ENCODE measurements at regions not wholly inside any gene's neighbourhood (a gene's known extent, or its start where the extent isn't known, plus 50 kb on each side); places are given as distances from the start of the nearest gene placed in this dataset.

DNA sequence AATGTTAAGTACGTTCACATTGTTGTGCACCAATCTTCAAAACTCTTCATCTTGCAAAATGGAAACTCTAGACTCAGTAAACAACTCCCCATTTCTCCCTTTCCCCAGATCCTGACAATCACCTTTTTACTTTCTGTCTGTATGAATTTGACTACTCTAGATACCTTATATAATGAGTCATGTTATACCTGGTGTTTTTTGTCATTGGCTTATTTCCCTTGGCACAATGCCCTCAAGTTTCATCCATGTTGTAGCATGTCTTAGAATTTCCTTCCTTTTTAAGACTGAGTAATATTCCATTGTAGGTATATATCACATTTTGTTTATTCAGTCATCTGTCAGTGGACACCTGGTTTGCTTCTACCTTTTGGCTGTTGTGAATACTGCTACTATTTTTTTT, 399.5 kb downstream of the LMO4 start:
- TF ChIP-seq, protein P1, sequence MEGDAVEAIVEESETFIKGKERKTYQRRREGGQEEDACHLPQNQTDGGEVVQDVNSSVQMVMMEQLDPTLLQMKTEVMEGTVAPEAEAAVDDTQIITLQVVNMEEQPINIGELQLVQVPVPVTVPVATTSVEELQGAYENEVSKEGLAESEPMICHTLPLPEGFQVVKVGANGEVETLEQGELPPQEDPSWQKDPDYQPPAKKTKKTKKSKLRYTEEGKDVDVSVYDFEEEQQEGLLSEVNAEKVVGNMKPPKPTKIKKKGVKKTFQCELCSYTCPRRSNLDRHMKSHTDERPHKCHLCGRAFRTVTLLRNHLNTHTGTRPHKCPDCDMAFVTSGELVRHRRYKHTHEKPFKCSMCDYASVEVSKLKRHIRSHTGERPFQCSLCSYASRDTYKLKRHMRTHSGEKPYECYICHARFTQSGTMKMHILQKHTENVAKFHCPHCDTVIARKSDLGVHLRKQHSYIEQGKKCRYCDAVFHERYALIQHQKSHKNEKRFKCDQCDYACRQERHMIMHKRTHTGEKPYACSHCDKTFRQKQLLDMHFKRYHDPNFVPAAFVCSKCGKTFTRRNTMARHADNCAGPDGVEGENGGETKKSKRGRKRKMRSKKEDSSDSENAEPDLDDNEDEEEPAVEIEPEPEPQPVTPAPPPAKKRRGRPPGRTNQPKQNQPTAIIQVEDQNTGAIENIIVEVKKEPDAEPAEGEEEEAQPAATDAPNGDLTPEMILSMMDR (conservative IDR thresholded peaks at IDR 0.05; ENCODE audit: control insufficient read depth, insufficient read depth, low read depth, low read length) = no peak
- no peak for DNase-seq (ENCODE audit: low read depth)
- no peak overlapping the region for H3K4me3 ChIP-seq (ENCODE audit: control insufficient read depth, low read depth, low read length)

DNA sequence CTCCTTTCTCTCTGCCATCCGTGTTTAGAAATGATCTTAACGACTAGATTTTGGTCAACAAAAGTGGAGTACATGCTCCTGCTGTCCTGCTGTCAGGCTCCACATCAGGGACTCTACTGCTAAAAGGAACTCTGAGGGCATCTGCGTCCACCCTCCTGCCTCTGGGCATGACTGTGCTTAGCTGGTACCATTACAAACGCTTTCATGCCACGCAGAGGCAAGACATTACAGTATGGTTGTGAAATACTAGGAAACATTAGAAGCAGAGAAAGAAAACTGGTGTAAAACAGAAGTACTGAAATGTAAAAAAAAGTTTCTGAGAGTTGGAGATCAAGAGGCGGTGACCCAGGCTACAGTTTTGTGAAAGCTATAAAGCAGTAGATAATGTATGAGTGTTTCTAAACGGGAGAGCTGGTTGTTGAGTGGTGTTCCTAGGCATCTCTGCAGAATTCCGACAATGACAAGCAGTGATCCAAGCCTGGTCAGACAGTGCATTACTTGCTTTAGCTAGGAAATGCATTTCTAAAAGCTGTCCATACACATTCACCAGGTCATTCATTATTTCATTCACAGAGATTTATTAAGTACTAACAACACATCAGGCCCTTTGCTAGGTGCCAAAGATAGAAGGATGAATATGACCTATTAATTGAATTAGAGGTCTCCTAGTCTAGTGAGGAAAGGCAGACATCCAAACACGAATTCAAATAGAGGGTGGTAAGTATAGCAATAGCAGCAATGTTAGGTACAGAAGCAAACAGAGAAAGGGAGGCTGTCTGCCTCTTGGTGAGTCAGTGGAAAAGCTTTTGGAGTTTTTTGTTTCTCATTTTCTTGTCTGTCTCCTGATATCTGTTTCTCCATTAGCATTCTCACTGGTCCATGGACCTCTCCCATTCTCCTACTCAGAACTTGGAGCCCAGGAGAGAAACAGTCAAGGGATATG, 401.9 kb downstream of the LMO4 start:
- TF ChIP-seq, protein P1 (conservative IDR thresholded peaks at IDR 0.05; ENCODE audit: control insufficient read depth, insufficient read depth, low read depth, low read length) = no peak
- no peak overlapping the region for H3K4me3 ChIP-seq (ENCODE audit: control insufficient read depth, low read depth, low read length)
- DNase-seq (ENCODE audit: low read depth) = no peak

- TF ChIP-seq, protein P1 (conservative IDR thresholded peaks at IDR 0.05; ENCODE audit: control insufficient read depth, insufficient read depth, low read depth, low read length) = no peak
- no peak overlapping the region for H3K4me3 ChIP-seq (ENCODE audit: control insufficient read depth, low read depth, low read length)
- no peak for DNase-seq (ENCODE audit: low read depth)
Measured at GRCh38 chr1:87733386-87733785, 404.7 kb downstream of the LMO4 start.

DNA sequence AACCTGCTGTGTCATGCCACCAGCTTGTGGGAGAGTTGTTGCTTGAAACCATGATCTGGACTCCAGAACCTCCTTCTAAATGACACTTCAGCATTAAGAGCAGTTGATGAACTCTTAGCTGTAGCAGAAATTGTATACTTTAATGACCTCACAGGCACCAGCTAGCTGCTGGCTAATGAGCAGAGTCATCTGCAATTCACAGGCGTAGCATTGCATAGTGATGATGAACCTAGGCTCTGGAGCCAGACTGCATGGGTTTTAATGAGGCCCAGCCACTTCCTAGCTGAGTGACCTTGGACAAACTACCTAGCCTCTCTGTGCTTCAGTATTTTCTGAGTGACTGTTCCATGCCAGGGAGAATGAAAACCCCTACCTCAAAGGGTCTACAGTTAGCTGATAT, 407.1 kb downstream of the LMO4 start:
- TF ChIP-seq, protein P1 (conservative IDR thresholded peaks at IDR 0.05; ENCODE audit: control insufficient read depth, insufficient read depth, low read depth, low read length) = no peak
- no peak overlapping the region for H3K4me3 ChIP-seq (ENCODE audit: control insufficient read depth, low read depth, low read length)
- DNase-seq (ENCODE audit: low read depth) = no peak

DNA sequence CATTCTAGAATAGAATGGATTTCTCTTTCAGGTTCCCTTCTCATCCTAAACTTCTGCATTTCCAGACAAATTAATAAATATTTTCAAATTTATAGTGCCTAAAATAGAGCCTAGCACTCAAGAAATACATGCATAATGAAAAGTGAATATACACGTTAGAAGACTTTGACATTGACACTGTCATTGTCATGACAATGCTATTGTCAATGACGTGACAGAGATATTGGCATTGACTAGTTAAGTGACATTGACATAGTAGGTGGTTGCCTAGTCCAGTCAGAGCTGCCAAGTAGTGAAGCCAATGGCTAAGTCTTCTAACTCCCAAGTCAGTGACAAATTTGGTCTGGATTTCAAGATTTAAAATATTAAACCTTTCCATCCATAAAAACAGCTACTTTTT, 410.5 kb downstream of the LMO4 start:
- H3K4me3 ChIP-seq (ENCODE audit: control insufficient read depth, low read depth, low read length) = no peak overlapping the region
- TF ChIP-seq, protein P1 (conservative IDR thresholded peaks at IDR 0.05; ENCODE audit: control insufficient read depth, insufficient read depth, low read depth, low read length) = no peak
- DNase-seq (ENCODE audit: low read depth) = no peak

GRCh38 chr1:87739704-87740103, 411.0 kb downstream of the LMO4 start:
- H3K4me3 ChIP-seq (ENCODE audit: control insufficient read depth, low read depth, low read length) = no peak overlapping the region
- TF ChIP-seq, protein P1 (conservative IDR thresholded peaks at IDR 0.05; ENCODE audit: control insufficient read depth, insufficient read depth, low read depth, low read length) = no peak
- DNase-seq (ENCODE audit: low read depth) = no peak

Data from fibroblast of mammary gland (primary cell).